GM18502 (cell line): ENCODE measurements at regions not wholly inside any gene's neighbourhood (a gene's known extent, or its start where the extent isn't known, plus 50 kb on each side); places are given as distances from the start of the nearest gene placed in this dataset.

ENCODE experiments used
- ATAC-seq: cut with Tn5 transposase; IDR thresholded peaks from one replicate; pipeline ENCODE4 v1.9.1; 2021; ENCODE audit warnings: mild to moderate bottlenecking; ENCODE audit not compliant: unreplicated experiment, poor library complexity

DNA sequence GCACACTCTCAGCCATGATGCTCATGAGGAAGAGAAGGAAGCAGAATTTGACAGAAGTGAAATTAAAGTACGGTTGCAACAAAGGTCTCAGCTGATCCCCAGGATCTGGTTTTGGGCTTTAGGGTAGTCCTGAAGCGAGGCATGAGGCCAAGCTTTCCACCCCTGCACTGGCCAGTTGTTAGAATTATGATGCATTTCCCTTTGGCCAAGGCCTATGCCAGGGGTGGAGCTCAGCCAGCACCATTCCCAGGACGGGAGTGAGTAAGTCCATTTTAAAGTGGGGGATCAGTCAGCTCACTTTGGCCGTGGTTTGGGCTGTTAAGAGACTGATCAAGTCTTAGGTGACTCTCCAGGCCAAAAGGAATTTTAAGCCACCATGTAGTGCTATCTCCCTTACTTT lies 314.5 kb upstream of the MMADHC start:
- ATAC-seq, result no peak

- ATAC-seq, result no peak
These were observed 313.8 kb upstream of the MMADHC start for GRCh38 chr2:149901231-149901859.

DNA sequence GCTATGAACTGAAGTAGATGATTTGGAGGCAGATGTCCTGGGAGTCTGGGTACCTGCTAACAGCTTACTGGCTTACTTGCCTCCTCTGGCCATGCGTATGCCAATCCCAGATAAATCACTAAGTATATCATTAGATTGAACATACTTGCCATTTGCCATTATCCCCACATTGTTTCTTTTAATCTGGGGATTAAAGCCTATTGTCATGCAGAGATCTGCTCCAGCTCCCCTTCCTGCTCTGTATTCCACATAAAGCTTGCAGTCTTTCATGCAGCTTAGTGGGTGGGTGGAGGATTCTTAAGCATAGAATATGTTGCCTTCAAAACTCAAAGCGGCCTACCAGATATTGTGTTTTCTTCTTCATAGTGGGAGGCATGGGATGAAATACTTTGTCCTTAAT lies 311.8 kb upstream of the MMADHC start:
- no peak for ATAC-seq

DNA sequence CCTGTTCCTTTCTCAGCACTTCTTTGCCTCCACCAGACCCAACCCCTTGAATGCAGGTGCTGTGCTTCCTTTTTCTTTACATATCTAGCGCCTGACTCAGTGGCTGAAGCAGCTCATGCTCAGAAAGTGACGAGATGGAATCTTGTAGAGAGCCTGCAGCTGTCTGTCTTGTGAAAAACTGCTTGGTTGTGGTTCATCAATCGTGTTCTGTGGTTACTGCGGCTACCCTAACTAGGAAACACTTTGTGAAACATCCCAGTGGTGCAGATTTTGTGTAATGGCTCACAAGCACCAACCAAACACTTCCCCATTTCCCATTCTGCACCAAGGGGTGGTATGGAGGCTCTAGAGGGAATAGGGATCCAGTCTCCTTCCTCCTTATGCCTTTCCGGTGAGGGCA lies 307.2 kb upstream of the MMADHC start:
- no peak for ATAC-seq

GRCh38 chr2:149894226-149894625 lies 306.7 kb upstream of the MMADHC start:
- no peak for ATAC-seq

DNA sequence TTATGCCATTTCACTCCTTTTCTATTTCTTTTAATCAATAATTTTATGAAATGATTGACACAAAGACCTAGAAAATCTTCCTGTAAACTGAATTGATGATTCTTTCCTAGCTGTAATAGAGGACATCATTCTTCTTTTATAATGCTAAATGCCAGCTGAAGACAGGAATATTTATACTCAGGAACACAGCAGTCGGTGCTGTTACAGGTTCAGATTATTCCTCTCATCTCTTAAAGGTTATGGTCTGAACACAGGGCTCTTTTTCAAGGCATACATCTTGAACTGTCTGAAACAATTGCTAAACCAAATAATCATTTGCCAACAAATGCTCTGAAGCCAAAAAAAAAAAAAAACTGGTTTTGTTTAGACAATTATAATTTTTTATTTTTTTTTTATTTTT lies 305.0 kb upstream of the MMADHC start:
- ATAC-seq, result no peak

- no peak for ATAC-seq
These were observed 298.4 kb upstream of the MMADHC start for GRCh38 chr2:149885946-149886345.

GRCh38 chr2:149885468-149885867 lies 297.9 kb upstream of the MMADHC start:
- no peak for ATAC-seq

GRCh38 chr2:149884871-149885270 lies 297.3 kb upstream of the MMADHC start:
- no peak for ATAC-seq

DNA sequence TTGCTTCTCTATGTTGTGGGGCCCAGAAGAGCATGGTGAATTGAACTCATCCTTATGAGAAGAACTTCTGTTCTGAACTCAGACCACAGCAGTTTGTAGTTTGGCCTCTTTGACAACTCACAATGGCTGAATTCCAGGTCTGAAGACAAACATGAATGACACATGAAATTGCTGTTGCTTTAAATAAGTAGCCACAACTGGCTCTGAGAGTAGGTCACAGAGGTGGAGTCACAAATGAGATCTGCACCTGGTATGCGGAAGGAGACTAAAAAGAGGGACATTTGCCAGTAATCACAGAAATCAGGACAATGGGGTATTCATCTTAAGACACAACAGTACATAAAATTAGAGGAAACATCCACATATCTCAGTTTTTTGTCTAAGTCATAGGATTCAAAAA lies 290.3 kb upstream of the MMADHC start:
- no peak for ATAC-seq

DNA sequence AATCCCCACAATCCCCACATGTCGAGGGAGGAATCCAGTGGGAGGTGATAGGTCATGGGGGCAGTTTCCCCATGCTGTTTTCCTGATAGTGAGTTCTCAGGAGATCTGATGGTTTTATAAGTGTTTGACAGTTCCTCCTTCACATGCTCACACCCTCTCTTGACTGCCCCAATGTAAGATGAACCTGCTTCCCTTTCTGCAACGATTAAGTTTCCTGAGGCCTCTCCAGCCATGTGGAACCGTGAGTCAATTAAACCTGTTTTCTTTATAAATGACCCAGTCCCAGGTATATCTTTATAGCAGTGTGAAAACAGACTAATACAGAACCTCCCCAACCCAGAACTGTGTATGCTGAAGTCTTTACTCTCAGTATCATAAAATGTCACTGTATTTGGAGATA lies 289.5 kb upstream of the MMADHC start:
- no peak for ATAC-seq

DNA sequence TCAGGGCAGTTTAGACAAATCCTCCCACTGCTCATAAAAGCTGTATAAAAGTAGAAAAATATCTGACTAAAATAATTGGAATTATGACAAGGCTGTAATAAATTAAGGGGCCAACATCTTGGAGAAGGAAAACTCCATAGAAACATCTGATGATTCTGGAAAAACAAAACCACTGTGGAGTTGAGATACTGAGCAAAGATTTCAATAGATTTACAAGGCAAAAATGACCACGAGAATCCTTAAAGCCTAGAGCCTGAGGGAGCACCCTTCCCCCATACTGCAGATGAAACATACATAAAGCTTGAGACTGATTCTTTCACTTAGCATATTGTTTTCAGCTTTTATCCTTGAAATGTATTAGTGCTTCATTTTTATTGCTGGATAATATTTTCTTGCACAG lies 286.4 kb upstream of the MMADHC start:
- ATAC-seq, result no peak

DNA sequence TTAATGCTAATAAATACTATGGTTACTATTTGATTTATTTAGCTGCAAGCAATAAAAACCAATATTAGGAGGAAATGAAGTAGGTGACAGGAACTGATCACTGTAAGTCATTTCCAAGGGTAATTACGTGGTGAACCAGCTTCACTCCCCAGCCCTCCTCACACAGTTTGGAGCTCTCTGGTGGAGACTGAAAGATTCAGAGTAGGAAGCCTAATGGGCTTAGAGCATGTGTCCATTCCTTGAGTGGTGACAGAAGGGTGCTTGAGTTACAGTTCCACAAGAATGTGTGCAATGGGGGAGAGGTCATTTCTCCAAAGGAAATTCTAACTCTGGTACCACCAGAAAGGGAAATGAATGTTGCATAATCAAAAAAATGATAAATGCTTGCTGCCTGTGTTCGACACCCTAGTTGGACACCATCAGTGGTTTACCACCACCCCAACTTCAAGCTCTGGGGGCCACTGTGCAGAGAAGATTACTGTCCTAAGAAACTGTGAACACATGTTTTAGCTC lies 285.1 kb upstream of the MMADHC start:
- ATAC-seq, result no peak

DNA sequence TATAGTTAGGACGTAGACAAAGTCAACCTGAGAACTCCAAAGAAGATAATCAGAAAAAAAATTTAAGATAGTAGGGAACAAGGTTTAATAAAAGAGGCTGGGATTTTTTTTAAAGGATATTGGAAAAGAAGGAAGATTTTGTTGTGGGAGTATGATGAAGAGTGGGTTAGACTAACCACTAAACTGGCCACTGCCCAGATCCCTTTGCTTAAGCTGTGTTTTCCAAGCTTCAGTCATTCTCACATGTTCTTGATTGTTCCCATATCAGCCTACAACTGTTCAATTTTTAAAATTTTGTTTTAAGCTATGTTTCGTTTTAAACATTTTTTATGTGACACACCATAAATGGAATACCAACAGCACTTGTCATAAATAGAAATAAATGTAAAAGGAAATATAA lies 284.5 kb upstream of the MMADHC start:
- ATAC-seq, result no peak

- ATAC-seq, result no peak
These were observed 283.7 kb upstream of the MMADHC start for GRCh38 chr2:149871091-149871885.

GRCh38 chr2:149863227-149863626 lies 275.7 kb upstream of the MMADHC start:
- no peak for ATAC-seq

DNA sequence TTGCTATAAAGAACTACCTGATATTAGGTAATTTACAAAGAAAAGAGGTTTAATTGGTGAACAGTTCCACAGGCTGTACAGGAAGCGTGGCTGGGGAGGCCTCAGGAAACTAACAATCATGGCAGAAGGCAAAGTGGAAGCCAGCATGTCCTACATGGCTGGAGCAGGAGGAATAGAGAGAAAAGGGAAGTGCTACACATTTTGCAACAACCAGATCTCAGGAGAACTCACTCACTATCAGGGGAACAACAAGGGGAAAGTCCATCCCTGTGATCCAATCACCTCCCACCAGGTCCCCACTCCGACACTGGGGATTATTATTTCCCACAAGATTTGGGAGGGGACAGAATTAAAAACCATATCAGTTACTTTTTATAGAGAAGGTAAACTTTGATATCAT lies 273.5 kb upstream of the MMADHC start:
- no peak for ATAC-seq

DNA sequence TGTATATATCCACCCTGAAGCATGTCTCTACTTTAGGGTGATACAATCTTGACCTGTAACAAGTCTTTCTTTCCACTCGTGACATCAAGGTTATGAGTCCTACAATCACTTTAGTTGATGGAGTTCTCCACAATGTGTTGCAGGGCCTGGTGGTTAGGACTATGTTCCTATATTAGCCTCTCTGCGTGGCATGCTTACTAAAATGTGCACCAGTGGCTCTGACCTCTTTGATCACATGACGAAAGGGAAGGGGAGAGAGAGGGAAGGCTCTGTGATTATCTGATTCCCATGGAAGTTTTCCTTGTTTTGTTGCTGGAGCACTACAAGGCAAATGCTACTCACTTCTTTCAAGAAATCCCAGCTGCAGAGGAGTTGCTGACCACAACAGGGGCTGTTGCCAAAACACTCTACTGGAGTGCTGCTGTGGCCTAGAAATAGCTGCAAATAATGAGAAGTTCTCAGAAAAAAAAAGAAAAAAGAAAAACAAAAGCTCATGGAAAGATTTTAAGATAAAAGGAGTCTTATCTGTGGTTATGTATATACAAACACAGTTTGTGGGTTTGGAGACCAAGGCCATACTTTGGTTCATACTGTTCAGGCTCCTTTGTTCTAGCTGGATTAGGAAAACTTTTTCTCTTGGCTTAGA lies 272.8 kb upstream of the MMADHC start:
- ATAC-seq, result no peak

DNA sequence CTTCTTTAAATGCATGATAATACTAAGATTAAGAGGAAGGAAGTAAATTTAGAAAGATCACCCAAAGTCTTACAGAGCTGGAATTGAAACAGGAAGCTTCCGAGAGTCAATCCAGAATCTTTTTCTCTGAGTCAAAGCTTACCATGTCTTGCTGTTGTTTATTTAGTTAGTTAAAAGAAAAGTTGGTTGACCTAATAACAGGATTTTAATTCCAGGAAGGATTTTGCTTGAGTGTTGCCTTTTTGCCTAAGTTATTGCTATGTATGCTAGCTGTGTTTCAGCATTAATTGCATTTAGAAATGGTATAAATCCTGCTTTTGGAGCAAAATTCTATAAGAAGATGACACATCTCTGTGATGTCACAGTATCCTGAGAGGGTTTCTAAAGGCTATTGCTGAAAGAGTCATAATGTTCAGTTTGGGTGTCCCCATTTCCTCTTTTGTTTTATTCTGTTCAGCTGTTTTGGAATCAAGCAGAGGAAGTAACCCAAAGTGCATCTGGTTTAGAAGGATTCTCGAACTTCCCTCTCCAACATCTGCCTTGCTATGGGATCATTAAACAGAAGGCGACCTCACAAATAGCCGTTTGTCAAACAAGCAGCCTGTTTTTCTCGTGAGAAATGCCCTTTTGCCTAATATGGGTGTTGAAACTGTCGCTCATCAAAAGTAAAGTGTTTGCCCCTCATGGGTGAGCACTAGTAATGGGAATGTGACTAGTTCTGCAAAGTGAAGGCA lies 271.5 kb upstream of the MMADHC start:
- ATAC-seq, result no peak

- no peak for ATAC-seq
These were observed 270.6 kb upstream of the MMADHC start for GRCh38 chr2:149858216-149858615.

DNA sequence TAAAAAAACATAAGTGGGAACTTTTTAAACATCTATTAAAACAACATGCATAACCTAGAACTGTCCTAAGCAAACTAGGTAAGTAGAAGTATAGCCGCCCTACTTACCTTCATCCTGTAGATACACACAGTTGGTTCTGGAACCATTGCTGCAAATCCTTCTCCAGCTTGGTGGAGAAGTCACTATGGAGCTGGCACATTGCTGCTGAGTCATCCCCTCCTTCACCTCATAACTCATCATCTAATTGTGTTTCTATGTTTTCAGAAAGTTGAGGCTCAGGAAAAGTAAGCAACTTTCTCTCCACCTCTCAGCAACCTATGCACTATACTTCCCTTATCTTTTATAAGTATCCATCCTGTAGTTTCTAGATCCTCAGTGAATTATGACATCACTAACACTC lies 269.8 kb upstream of the MMADHC start:
- no peak for ATAC-seq
